Caco-2 (cell line): ENCODE measurements at regions not wholly inside any gene's neighbourhood (a gene's known extent, or its start where the extent isn't known, plus 50 kb on each side); places are given as distances from the start of the nearest gene placed in this dataset.
"Not testable (repeated sequence)": the region's sequence is repeated elsewhere in the genome, so short reads cannot be mapped to it uniquely, and the experiment has no call there.

Experiments
- BruUV-seq: library from RNA; stranded (reverse); fragments of 400-500 nt; replicated peaks from 2 replicates; lab custom pipeline; 2021; lab: Mats Ljungman, UMichigan
- CTCF ChIA-PET: fragments of 300-600 bp; sonication (Branson Sonifier 250); formaldehyde crosslinking; loops from one replicate; lab custom pipeline; 2022; ENCODE audit warnings: antibody characterized with exemption; lab: Charles Lee
- POLR2A ChIA-PET: fragments of 300-600 bp; sonication (Branson Sonifier 250); formaldehyde crosslinking; loops from one replicate; lab custom pipeline; 2022; ENCODE audit warnings: antibody characterized with exemption; lab: Charles Lee
- DNase-seq, 2 experiments: peaks; one replicate each; pipeline versions ENCODE4 v3.0.0 to v3.0.0-alpha.2; 2020 to 2022
- H3K27me3 ChIP-seq: replicated peaks from 2 replicates; pipeline ENCODE4 v1.6.0; 2011; ENCODE audit warnings: low read length; ENCODE audit not compliant: control insufficient read depth, insufficient read depth
- H3K36me3 ChIP-seq: 2 replicates; pipeline ENCODE4 v1.5.1; 2011; ENCODE audit warnings: low read length; ENCODE audit not compliant: control insufficient read depth, insufficient read depth
- H3K4me1 ChIP-seq: fragments of 250-450 bp; sonication (Bioruptor Pico); 2 replicates; pipeline ENCODE4 v1.5.1; 2020; ENCODE audit warnings: mild to moderate bottlenecking
- H3K4me3 ChIP-seq: 2 replicates; pipeline ENCODE4 v1.5.1; 2011; ENCODE audit warnings: low read depth, mild to moderate bottlenecking, control low read depth, low read length
- H3K9me3 ChIP-seq: fragments of 250-450 bp; sonication (Bioruptor Pico); 2 replicates; pipeline ENCODE4 v1.5.1; 2020; ENCODE audit warnings: mild to moderate bottlenecking, moderate library complexity
- H3K27ac Mint-ChIP-seq: one replicate; pipeline ENCODE4 v1.8.0; 2022; ENCODE audit warnings: mixed read lengths; ENCODE audit not compliant: unreplicated experiment
- H3K27me3 Mint-ChIP-seq: one replicate; pipeline ENCODE4 v1.8.0; 2022; ENCODE audit warnings: mixed read lengths; ENCODE audit not compliant: insufficient read depth, unreplicated experiment
- H3K36me3 Mint-ChIP-seq: one replicate; pipeline ENCODE4 v1.8.0; 2022; ENCODE audit warnings: mild to moderate bottlenecking, mixed read lengths; ENCODE audit not compliant: insufficient read depth, unreplicated experiment
- H3K4me1 Mint-ChIP-seq: one replicate; pipeline ENCODE4 v1.8.0; 2022; ENCODE audit warnings: low read depth, mixed read lengths; ENCODE audit not compliant: unreplicated experiment
- H3K4me3 Mint-ChIP-seq: one replicate; pipeline ENCODE4 v1.8.0; 2022; ENCODE audit warnings: mild to moderate bottlenecking, moderate library complexity, mixed read lengths; ENCODE audit not compliant: unreplicated experiment
- H3K9me3 Mint-ChIP-seq: one replicate; pipeline ENCODE4 v1.8.0; 2022; ENCODE audit warnings: mixed read lengths; ENCODE audit not compliant: unreplicated experiment
- intact Hi-C: fragments of 100-400 bp; cut with micrococcal nuclease; formaldehyde crosslinking; loops from one replicate; pipeline ENCODE4 v1.10.0; 2022; ENCODE audit not compliant: unreplicated experiment
- TF ChIP-seq, protein P1 (sequence below), 2 experiments: fragments of 200-600 bp in 1 of 2; IDR thresholded peaks; 1 replicate in 1 of 2; 2 replicates in 1 of 2; pipeline versions ENCODE4 v1.5.1 to v1.8.0; 2011 to 2022; ENCODE audit warnings: antibody characterized with exemption in 1 of 2, control low read depth in 1 of 2, inconsistent platforms in 1 of 2, low read depth in 1 of 2, low read length in 1 of 2, mild to moderate bottlenecking in 1 of 2, moderate library complexity in 1 of 2; ENCODE audit not compliant: insufficient read depth in 1 of 2, severe bottlenecking in 1 of 2, unreplicated experiment in 1 of 2

- POLR2A ChIA-PET = no interaction called here
- TF ChIP-seq, protein P1, sequence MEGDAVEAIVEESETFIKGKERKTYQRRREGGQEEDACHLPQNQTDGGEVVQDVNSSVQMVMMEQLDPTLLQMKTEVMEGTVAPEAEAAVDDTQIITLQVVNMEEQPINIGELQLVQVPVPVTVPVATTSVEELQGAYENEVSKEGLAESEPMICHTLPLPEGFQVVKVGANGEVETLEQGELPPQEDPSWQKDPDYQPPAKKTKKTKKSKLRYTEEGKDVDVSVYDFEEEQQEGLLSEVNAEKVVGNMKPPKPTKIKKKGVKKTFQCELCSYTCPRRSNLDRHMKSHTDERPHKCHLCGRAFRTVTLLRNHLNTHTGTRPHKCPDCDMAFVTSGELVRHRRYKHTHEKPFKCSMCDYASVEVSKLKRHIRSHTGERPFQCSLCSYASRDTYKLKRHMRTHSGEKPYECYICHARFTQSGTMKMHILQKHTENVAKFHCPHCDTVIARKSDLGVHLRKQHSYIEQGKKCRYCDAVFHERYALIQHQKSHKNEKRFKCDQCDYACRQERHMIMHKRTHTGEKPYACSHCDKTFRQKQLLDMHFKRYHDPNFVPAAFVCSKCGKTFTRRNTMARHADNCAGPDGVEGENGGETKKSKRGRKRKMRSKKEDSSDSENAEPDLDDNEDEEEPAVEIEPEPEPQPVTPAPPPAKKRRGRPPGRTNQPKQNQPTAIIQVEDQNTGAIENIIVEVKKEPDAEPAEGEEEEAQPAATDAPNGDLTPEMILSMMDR (IDR thresholded peaks at IDR 0.05; ENCODE audit: insufficient read depth in 1 of 2, low read depth in 1 of 2, low read length in 1 of 2, severe bottlenecking in 1 of 2, unreplicated experiment in 1 of 2) = no peak
- no peak overlapping the region for H3K4me3 ChIP-seq
- no peaks in the 10 kb centered on the region for H3K36me3 Mint-ChIP-seq
- CTCF ChIA-PET = interaction anchor here (1.1 to 1.6 kb wide), 3 partner anchors 31 to 368 kb away, joined by 4 to 11 read pairs (median 6); no protein-coding TSS in a partner anchor
- H3K27ac Mint-ChIP-seq = no peak overlapping the region
- H3K9me3 Mint-ChIP-seq = no peaks in the 10 kb centered on the region
- BruUV-seq = no TSS peak
- intact Hi-C loops = loop anchor here (5.0 to 10.0 kb wide), 2 partner anchors 179 to 727 kb away; no protein-coding TSS in a partner anchor
- no peaks in the 10 kb centered on the region for H3K9me3 ChIP-seq
- H3K27me3 ChIP-seq = no peaks in the 10 kb centered on the region
- no peaks in the 10 kb centered on the region for H3K4me1 Mint-ChIP-seq
- DNase-seq = no peak
- H3K27me3 Mint-ChIP-seq = peaks cover 19% of the 10 kb centered on the region
- H3K4me3 Mint-ChIP-seq = no peak overlapping the region
- H3K4me1 ChIP-seq = no peaks in the 10 kb centered on the region
- H3K36me3 ChIP-seq = no peaks in the 10 kb centered on the region
These were observed 228.2 kb downstream of the STK31 start for GRCh38 chr7:23938215-23938614.

DNA sequence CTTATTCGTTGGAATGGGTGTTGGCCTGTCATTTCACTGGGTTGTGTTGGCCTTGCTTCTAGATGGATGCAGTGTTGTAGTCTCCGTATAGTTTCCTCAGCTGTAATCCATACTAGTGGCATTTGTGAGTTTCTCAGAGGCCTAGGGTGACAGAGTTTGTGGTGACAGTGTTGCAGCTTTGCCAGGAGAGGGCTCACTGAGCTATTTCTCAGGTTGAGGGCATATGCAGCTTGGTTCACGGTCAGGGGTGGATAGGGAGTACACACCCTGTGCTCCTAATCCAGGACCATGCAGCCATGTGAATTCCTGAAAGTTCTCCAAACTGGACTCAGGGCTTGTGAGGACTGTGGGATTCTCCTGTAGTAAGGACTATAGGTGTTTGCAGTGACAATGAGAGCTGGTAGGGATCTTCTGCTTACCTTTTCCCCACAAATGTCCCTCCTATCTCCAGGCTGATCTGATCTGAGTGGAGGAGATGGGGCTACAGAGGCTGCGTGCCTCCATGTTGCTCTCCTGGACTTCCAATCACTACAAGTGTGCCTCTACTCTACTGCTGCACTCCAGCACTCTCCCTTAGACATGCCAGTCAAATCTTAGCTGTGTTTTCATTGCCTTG, 229.0 kb downstream of the STK31 start:
- peaks cover 19% of the 10 kb centered on the region for H3K27me3 Mint-ChIP-seq
- CTCF ChIA-PET = interaction anchor here (0.6 to 1.6 kb wide), 7 partner anchors 30 to 442 kb away, joined by 3 to 11 read pairs (median 4); no protein-coding TSS in a partner anchor

GRCh38 chr7:23939747-23940146, 229.7 kb downstream of the STK31 start:
- H3K4me1 Mint-ChIP-seq, DNase-seq, H3K4me3 ChIP-seq, H3K4me1 ChIP-seq, CTCF ChIA-PET, H3K9me3 ChIP-seq, H3K4me3 Mint-ChIP-seq, H3K36me3 Mint-ChIP-seq, H3K9me3 Mint-ChIP-seq, H3K27me3 ChIP-seq, H3K36me3 ChIP-seq, POLR2A ChIA-PET, BruUV-seq, H3K27ac Mint-ChIP-seq: not testable (repeated sequence)
- peaks cover 19% of the 10 kb centered on the region for H3K27me3 Mint-ChIP-seq
- intact Hi-C loops = loop anchor here (5.0 to 10.0 kb wide), 2 partner anchors 178 to 725 kb away; no protein-coding TSS in a partner anchor

More for the DNA sequence above, 229.0 kb downstream of the STK31 start:
- DNase-seq = peak; percentile 62 to 63
- no peaks in the 10 kb centered on the region for H3K4me1 Mint-ChIP-seq
- intact Hi-C loops = loop anchor here (5.0 to 10.0 kb wide), 2 partner anchors 178 to 726 kb away; no protein-coding TSS in a partner anchor
- BruUV-seq = no TSS peak
- Histone ChIP-seq H3K36me3 (no peaks in the 10 kb centered on the region), H3K4me3 (no peak overlapping the region), H3K9me3 (no peaks in the 10 kb centered on the region), H3K4me1 (no peaks in the 10 kb centered on the region), H3K27me3 (no peaks in the 10 kb centered on the region)
- TF ChIP-seq, protein P1 (IDR thresholded peaks at IDR 0.05; ENCODE audit: insufficient read depth in 1 of 2, low read depth in 1 of 2, low read length in 1 of 2, severe bottlenecking in 1 of 2, unreplicated experiment in 1 of 2) = peak; percentile 65 to 83
- no peaks in the 10 kb centered on the region for H3K9me3 Mint-ChIP-seq
- POLR2A ChIA-PET = interaction anchor here (0.6 kb wide), 1 partner anchor 218 kb away, joined by 3 read pairs; no protein-coding TSS in a partner anchor
- H3K27ac Mint-ChIP-seq = no peak overlapping the region
- H3K4me3 Mint-ChIP-seq = no peak overlapping the region
- no peaks in the 10 kb centered on the region for H3K36me3 Mint-ChIP-seq
